K562 (cell line): ENCODE measurements at regions not wholly inside any gene's neighbourhood (a gene's known extent, or its start where the extent isn't known, plus 50 kb on each side); places are given as distances from the start of the nearest gene placed in this dataset.

Experiments used
- CEBPB ChIP-seq: fragments of 450-650 bp; IDR thresholded peaks from 2 replicates; pipeline ENCODE4 v1.6.1; 2016; ENCODE audit warnings: missing genetic modification characterization, missing compliant biosample characterization
- CHAMP1 ChIP-seq: fragments of 450-650 bp; IDR thresholded peaks from 2 replicates; pipeline ENCODE4 v1.6.1; 2016; ENCODE audit warnings: mild to moderate bottlenecking
- CTBP1 ChIP-seq: fragments of 450-650 bp; IDR thresholded peaks from 2 replicates; pipeline ENCODE4 v1.6.1; 2016; ENCODE audit warnings: borderline replicate concordance
- FOXK2 ChIP-seq, 2 experiments: fragments of 450-650 bp; IDR thresholded peaks in 1 of 2; conservative IDR thresholded peaks in 1 of 2; 2 replicates each; pipeline ENCODE4 v1.6.1; 2016; ENCODE audit warnings: low read depth in 2 of 2, mild to moderate bottlenecking in 1 of 2
- GMEB1 ChIP-seq: fragments of 250-450 bp; sonication (Bioruptor Pico); IDR thresholded peaks from 2 replicates; pipeline ENCODE4 v1.4.0; 2020; ENCODE audit warnings: mild to moderate bottlenecking
- KHSRP ChIP-seq: fragments of 450-650 bp; IDR thresholded peaks from 2 replicates; pipeline ENCODE4 v1.6.1; 2017
- KLF16 ChIP-seq: IDR thresholded peaks from 2 replicates; pipeline ENCODE4 v1.6.1; 2016; ENCODE audit warnings: antibody characterized with exemption
- RBM17 ChIP-seq: fragments of 200-400 bp; formaldehyde crosslinking; IDR thresholded peaks from 2 replicates; pipeline ENCODE4 v1.6.1; 2017; ENCODE audit warnings: low read depth, mild to moderate bottlenecking, low read length, borderline replicate concordance
- SMC3 ChIP-seq: conservative IDR thresholded peaks from 2 replicates; pipeline ENCODE4 v1.6.1; 2011; ENCODE audit warnings: low read depth, low read length, improper control_type of control experiment; ENCODE audit not compliant: insufficient read depth
- SNRNP70 ChIP-seq: fragments of 200-400 bp; formaldehyde crosslinking; optimal IDR thresholded peaks from 2 replicates; pipeline ENCODE3; 2017; ENCODE audit warnings: low read depth, low read length
- ZBTB2 ChIP-seq: fragments of 450-650 bp; IDR thresholded peaks from 2 replicates; pipeline ENCODE4 v1.6.1; 2016; ENCODE audit warnings: antibody characterized with exemption
- ZKSCAN8 ChIP-seq: fragments of 200-800 bp; sonication (Bioruptor generic); IDR thresholded peaks from 2 replicates; pipeline ENCODE4 v1.6.1; 2016; ENCODE audit warnings: missing genetic modification characterization, missing compliant biosample characterization
- ZNF444 ChIP-seq: fragments of 250-450 bp; sonication (Bioruptor Pico); IDR thresholded peaks from 2 replicates; pipeline ENCODE4 v1.4.0; 2020; ENCODE audit warnings: mild to moderate bottlenecking, moderate library complexity
- ZNF449 ChIP-seq: fragments of 250-450 bp; sonication (Bioruptor Pico); IDR thresholded peaks from 2 replicates; pipeline ENCODE4 v1.8.0; 2022; ENCODE audit warnings: moderate library complexity, mild to moderate bottlenecking, inconsistent platforms
- ZNF644 ChIP-seq: fragments of 200-800 bp; sonication (Bioruptor generic); IDR thresholded peaks from 2 replicates; pipeline ENCODE4 v1.6.1; 2016; ENCODE audit warnings: low read depth, missing genetic modification characterization, missing compliant biosample characterization
- ZNF766 ChIP-seq: fragments of 200-800 bp; sonication (Bioruptor generic); conservative IDR thresholded peaks from 2 replicates; pipeline ENCODE4 v1.6.1; 2016; ENCODE audit warnings: missing genetic modification characterization, missing compliant biosample characterization

GRCh38 chr3:72169561-72170472, 384.9 kb upstream of the PROK2 start (continued):
- TF ChIP-seq SNRNP70: no peak
- TF ChIP-seq ZKSCAN8 (CRISPR knock-in tag): no peak
- peak; percentile 89 for TF ChIP-seq KLF16
- TF ChIP-seq CEBPB (tag): peak; percentile 51
- TF ChIP-seq RBM17: no peak
- TF ChIP-seq ZNF444 (CRISPR knock-in tag): no peak
- peak; percentile 50; the same call in 1 of the 2 replicates for TF ChIP-seq ZBTB2
- no peak for TF ChIP-seq CHAMP1
- no peak for TF ChIP-seq SMC3
- no peak for TF ChIP-seq FOXK2 (conservative IDR thresholded peaks at IDR 0.05 in 1 of 2, IDR thresholded peaks at IDR 0.05 in 1 of 2; ENCODE audit: low read depth in 2 of 2)
- no peak for TF ChIP-seq KHSRP
- no peak for TF ChIP-seq ZNF449 (CRISPR knock-in tag)
- 0 out of 2 replicates have a peak, but pooled peaks have one; percentile 53 for TF ChIP-seq ZNF644 (tag)
- TF ChIP-seq ZNF766 (CRISPR knock-in tag): 0 out of 2 replicates have a peak, but pooled peaks have one; percentile 38
- no peak for TF ChIP-seq GMEB1 (CRISPR knock-in tag)
- peak; percentile 70; the same call in 1 of the 2 replicates for TF ChIP-seq CTBP1
